ENCODE measurements at regions not wholly inside any gene's neighbourhood (a gene's known extent, or its start where the extent isn't known, plus 50 kb on each side); places are given as distances from the start of the nearest gene placed in this dataset.
"Not testable (repeated sequence)": the region's sequence is repeated elsewhere in the genome, so short reads cannot be mapped to it uniquely, and the experiment has no call there.

DNA sequence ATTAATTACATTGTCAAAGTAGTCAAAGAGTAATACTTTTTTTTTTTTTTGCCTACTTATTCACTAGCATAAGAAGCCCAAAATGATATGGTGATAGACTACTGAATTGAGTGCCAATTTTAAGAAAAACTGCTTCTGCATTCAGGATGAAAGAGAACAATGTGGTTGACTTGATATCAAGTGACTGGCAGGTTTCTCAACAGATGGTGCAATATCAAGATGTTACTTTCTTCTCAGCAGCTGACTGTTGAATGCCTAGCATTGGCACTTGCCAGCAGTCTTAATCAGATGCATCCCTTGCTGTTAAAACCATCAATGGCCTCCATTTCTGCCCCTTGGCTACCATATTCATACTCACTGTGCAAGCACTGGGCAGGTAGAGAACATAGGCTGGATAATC is 863.2 kb downstream of the GBE1 start:
- no peak for DNase-seq

DNA sequence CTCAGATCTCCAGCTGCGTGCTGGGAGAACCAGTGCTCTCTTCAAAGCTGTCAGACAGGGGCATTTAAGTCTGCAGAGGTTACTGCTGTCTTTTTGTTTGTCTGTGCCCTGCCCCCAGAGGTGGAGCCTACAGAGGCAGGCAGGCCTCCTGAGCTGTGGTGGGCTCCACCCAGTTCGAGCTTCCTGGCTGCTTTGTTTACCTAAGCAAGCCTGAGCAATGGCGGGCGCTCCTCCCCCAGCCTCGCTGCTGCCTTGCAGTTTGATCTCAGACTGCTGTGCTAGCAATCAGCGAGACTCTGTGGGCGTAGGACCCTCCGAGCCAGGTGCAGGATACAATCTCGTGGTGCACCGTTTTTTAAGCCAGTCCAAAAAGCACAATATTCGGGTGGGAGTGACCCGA is 864.4 kb downstream of the GBE1 start:
- not testable (repeated sequence) for DNase-seq

DNA sequence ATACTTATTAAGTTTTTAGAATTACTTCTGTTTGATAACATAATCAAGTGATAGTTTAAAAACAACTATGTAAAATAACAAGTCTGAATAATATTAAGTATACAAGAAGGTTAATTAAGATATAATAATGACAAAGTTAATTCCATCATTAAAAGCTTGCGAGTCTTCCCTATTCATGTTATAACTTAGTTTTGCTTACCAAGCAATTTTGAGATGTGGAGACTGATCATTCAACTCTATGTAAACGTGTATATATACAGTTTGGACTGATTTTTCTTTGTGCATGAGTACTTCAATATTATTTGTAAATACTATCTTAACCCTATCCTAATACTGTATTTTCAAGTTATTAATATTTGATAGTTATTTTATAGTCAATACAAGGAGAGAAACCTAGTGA is 870.9 kb downstream of the GBE1 start:
- no peak for DNase-seq

DNA sequence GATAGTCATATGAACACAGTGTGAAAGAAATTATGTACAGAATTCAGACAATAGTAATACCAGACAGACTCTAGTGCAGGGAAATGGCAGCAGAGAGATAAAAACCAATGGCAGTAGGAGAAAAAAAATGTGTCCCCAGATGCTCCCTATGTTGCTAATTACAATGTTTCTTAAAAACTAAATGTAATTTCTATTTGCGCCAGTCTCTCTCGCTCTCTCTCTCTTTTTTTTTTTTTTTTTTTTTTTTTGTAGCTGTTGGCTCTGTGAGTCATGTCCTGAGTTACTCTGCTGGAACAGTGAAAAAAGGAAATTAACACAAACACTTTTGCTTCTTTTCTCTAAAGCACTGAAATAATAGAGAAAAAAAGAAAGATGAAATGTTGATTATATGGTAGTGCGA is 871.9 kb downstream of the GBE1 start:
- DNase-seq: no peak

DNA sequence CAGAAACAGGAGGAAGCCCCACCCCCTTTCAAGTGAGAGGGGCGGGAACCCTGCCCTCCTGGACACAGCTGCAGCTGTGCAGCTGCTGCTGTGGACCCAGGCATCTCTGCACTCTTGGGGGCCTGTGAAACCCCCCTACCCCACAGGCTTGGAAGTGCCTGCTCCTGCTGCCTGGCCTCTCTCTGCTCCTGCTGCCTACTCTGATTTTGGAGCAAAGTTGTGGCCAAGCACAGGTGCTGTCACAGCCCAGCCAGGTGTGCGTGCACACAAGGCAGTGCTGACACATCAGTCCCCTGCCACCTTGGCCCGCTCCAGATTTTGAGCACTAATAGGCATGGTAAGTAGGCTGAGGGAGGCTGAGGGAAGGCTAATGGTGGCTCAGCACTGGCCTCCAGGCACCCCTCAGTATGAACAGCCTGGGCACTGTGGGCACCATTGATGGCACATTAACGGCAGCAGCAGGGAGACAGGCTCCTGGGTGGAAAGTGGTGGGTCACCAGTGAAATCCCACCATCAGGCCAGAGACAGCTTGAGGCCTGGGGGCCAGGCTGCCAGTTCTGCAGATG is 890.9 kb downstream of the GBE1 start:
- DNase-seq: no peak

DNA sequence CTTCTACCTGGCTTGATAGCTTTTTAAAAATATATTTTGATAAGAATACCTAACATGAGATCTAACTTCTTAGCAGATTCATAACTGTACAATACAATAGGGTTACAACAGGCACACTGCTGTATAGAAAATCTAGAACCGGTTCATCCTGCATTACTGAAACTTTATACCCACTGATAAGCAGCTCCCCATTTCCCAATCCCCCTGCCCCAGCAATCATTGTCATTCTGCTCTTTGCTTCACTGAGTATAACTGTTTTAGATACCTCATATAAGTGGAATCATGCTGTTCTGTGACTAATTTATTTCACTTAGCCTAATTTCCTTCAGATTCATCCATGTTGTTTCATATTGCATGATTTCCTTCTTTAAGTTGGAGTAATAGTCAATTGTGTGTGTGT is 906.0 kb downstream of the GBE1 start:
- DNase-seq: no peak

DNA sequence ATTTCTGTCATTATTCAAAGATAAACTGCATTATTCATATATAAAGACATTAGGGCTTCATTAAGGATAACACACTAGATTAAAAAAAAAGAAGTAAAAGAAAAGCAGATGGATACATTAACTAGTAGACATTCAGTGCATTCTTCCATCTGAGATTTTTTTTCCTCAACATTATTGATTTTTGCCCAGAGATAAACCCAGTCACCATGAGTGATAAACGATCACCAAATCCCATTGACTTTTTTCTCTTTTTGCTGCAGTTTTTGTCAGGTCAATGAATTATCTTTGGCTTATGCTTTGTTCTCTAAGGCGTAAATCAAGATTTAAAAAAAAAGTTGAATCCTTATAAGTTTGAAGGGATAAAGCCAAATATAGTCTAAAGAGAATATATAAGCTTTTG is 925.0 kb downstream of the GBE1 start:
- no peak for DNase-seq

DNA sequence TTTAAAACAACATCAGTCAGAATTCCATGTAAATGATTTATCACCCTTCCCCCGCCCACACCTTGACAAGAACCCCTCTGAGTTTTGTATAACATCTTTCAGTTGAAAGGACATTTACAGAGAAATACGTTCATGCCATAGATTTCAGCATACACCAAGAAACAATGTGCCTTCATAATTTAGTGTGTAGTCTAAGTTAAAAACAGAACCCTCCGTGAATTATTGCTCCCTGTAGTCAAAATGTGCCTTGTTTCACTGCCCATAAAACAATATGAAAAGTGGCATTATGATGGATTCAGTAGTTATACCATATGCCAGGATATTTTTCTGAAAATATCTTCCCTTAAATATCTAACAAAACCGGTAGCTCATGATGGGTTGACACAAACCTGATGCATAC is 953.9 kb downstream of the GBE1 start:
- DNase-seq: no peak

DNA sequence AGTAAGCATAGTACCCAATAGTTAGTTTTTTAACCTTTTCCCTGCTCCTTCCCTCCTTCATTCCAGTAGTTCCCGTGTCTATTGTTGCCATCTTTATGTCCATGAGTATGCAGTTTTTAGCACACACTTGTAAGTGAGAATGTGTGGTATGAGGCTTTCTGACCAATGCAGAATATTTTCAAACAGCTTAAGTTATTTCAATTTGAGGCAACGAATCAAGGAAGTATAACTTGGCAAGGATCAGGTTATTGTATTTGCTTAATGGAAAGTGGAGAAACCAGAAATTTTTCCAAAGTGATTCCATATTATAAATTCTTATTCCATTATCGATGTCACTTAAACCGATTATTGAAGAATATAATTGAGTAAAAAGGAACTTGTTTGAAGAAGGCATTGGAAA is 954.8 kb downstream of the GBE1 start:
- no peak for DNase-seq

DNA sequence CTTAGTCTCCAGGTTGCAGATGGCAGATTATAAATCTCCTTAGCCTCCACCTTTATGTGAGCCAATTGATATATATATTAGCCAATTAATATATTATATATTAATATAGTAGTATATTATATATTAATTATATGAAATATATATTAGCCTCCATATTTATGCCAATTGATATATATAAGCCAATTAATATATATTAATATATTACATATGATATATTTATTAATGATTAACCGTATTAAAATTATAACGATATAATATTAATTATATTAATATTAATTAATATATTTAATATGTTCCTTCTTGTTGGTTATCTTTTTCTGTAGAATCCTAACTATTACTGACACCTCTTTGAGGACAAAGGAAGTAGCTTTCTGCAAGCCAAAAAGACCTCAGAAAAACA is 972.5 kb downstream of the GBE1 start:
- no peak for DNase-seq

DNA sequence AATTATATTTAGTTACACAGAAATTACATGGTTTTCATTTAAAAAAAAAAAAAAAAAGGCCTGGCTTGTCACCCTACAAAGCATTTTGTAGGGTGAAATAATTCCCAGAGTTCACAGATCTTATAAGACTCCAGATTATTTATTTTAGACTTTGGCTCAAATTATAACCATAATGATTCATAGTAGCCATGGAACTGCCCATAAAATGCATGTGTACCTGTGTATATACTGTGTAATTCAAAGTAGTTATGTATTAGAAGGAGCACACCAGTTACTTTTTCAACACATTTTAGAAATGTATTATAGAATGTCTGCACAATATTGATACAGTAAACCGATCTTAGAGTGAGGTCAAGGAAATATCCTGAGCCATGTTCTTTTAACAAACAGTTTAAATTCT is 975.6 kb downstream of the GBE1 start:
- no peak for DNase-seq

DNA sequence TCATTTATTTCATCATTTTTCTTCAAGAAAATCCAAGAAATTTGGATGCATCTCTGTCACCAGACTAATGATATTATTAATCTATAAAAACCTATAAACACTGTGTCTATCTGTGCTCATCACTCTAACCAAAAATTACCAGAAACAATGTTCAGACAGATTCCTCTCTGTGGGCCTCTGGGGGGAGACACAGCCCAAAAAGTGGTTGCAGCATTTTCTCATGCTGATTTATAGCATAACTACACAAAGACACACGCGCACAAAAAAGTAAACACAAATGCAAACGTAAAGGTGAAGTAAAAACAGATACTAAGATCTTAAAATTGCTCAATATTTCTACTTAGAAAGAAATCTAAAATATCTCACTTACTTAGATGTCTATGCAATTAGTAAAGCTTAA is 976.0 kb downstream of the GBE1 start:
- peak; percentile 0 for DNase-seq

DNA sequence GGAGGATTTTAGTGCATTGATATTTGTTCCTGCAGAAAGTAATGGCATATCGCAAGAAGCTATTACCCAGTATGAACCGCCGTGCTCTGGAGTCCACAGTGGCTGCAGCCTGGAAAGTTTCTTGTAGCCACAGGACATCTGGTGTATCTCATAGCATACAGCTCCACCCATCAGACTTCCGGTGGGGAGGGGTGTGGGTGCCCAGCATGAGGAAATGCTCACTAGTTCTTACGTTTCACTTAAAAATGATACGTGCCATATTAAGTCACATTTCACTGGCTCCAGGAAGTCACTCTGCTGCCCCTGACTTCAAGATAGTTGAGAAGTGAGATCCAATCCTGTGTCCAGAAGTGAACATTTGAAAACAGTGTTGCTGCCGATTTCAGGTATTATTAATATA is 990.4 kb downstream of the GBE1 start:
- DNase-seq: peak; percentile 9

DNA sequence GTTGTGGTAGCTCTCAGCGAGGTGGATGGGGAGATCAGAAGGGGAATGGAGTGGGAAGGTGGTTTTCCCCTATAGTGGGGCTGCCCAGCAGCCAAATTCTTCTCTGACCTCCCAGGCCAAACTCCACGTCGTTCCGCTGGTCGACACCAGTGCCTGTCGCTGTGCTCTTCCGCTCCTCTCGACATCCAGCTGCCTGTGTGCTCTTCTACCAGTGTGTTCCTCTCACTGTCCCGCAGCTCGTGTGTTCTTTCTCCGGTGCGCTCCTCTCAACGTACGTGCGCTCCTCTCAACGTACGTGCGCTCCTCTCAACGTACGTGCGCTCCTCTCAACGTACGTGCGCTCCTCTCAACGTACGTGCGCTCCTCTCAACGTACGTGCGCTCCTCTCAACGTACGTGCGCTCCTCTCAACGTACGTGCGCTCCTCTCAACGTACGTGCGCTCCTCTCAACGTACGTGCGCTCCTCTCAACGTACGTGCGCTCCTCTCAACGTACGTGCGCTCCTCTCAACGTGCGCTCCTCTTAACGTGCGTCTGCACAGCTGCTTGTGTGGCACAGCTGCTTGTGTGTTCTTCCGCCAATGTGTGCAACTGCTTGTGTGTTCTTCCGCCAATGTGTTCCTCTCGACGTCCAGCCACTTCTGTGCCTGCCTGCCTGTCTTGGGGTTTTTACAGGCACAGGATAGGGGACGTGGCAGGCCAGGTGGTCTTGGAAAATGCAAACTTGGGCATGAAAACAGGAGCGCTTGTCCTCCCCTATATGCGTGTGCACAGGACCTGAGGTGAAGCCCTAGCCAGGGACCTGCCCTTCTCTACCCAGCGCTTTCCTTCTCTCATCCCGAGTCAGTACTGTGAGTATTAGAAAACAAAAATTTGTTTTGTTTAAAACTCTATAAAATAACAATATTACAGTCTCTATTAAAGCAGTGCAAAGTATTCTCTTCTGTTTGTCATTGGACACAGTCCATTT is 991.1 kb downstream of the GBE1 start:
- DNase-seq: peak; percentile 3

DNA sequence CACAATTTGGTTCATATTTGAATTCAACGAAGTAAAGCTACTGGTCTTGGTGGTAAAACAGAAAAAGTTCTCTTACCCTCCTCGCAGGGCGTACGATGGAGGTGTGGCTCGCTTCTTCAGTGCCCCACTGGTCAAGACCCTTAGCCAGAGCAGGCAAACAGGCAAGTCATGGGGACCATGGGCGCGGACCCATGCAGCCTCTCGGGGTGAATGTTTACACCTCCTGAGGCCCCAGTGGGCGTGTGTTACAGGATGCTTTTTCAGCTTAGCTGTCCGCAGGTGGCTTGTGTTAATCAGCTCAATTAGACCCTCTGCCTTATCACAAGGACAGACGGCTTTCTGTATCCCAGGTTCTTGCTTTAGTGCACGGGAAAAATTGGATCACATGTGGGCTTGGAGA is 991.8 kb downstream of the GBE1 start:
- no peak for DNase-seq

DNA sequence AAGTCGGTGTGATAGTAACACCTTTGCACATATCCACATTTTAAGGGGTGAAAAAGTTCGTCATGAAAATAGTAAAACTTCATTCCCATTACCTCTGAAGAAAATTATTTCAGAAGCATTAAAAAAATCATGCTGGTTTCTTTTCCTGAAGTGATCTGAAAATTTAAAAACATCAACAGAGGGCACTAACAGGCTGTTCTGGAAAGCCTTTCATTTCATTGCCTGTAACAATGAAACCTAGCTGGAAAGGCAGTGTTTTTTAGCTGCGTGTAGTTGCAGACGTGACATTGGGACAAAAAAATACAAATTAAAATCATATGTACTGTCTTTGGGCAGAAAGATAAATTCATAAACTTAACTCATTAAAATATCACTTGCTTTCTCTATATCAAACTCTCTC is 993.8 kb downstream of the GBE1 start:
- no peak for DNase-seq

DNA sequence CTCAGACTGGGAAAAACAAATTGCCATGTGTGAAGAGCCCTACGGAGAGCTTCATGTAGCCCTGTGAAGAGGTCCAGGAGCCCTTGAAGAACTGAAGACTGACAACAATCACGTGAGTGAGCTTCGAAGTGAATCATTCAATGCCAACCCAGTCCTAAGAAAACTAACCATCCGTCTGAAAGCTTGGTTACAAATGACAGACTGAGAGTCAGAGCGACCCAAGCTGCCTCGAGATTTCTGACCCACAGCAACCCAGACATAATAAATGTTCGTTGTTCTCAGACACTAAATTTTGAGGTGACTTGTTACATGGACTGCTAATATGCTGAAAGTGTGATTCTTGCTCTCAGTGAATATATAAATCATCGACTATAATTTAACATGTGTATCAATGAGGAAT is 987.2 kb upstream of the ROBO1 start:
- no peak for DNase-seq

DNA sequence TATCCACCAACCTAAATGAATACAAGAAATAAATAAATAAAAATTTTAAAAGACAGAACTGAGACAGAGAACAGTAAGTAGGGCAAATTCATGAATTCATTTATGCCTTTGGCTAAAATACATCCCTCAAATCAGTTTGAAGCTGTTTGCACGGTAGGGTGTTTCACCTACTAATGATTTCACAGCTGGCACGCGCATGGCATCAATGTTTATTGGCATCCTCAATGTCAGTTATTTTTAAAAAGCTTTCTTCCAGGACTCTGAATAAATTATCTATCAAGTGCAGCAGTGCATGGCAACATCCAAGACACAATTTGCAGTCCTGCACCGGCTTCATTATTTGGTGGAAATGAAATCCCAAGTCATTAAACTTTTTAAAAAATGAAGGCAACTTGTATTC is 985.2 kb upstream of the ROBO1 start:
- DNase-seq: no peak

DNA sequence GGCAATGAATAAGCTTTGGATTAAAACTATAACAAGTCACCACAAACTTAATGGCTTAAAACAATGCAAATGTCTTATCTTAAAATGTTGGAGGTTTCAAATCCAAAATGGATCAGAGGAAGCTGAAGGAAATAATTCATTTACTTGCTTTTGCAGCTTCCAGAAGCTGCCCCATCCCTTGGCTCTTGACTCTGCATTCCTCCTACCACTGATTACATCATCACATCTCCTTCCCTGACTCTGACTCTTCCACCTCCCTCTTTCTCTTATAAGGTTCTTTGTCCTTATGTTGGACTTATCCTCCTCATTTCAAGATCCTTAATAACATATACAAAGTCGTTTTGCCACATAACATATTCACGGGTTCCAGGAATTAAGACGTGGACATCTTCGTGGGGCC is 982.8 kb upstream of the ROBO1 start:
- no peak for DNase-seq

DNA sequence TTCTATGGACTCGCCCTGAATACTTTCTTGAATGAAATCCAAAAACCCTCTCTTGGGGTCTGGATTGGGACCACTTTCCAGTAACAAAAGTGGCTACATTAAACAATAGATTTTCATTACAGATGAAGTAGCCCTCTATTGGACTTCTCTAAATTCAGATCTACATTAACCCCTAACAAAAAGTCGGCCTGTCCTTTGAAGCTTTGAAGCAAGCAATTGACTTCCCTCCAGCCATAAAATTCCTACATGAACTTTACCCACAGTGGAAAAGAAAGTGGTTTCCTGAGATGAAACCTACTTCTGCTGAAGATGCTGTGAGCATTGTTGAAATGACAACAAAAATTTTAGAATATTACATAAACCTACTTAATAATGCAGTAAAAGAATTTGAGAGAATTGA is 967.1 kb upstream of the ROBO1 start:
- no peak for DNase-seq

DNA sequence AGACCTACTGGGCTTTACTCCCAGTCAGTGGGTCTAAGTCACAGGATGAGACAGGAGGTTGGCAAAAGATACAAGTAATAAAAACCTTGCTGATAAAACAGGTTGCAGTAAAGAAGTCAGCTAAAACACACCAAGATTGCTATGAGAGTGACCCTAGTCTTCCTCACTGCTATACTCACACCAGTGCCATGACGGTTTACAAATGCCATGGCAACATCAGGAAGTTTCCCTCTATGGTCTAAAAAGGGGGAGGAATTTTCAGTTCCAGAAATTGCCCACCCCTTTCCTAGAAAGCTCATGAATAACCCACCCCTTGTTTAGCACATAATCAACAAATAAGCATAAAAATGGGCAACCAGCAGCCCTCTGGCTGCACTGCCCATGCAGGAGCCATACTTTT is 966.7 kb upstream of the ROBO1 start:
- DNase-seq: no peak

DNA sequence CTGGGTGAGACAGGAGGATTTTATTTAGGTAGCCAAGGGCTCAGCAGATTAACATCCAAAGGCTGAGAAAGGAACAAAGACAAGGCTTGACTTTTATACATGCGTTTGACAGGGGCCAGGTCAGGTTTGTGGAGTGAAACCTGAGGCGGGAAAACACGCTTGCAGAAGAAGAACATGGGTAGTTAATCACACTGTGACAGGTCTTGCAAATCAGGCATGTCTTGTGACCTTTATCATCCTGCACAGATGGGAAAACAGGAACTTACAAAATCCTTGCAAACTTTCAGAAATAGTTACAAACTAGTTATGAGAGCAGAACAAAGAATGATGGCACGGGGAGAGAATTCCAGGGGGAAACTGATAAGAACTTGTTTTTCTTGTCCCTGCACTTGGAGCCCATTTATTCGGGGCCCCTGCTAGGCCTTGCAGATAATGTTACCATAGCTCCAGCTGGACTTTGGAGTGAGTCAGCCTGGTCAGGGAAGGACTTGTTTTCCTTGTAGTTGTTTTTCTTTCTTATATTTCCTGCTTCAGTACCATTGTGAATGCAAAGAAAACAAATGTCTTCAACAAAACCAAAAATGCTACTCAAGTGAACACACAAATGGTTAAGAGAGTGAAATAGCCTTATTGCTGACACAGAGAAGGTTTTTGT is 965.9 kb upstream of the ROBO1 start:
- DNase-seq: peak; percentile 22

DNA sequence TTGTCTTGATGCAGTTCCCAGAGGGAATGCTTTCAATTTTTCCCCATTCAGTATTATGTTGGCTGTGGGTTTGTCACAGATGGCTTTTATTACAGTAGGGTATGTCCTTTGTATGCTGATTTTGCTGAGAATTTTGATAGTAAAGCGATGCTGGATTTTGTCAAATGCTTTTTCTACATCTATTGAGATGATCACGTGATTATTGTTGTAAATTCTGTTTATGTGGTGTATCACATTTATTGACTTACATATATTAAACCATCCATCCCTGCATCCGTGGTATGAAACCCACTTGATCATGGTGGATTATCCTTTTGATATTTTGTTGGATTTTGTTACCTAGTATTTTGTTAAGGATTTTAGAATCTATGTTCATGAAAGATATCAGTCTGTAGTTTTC is 959.8 kb upstream of the ROBO1 start:
- not testable (repeated sequence) for DNase-seq
